Fibroblast of pulmonary artery (primary cell): ENCODE measurements at regions not wholly inside any gene's neighbourhood (a gene's known extent, or its start where the extent isn't known, plus 50 kb on each side); places are given as distances from the start of the nearest gene placed in this dataset.

Source experiments
- DNase-seq: peaks from one replicate; pipeline ENCODE4 v3.0.0-alpha.2; 2010; ENCODE audit warnings: low read depth
- H3K4me3 ChIP-seq: replicated peaks from 2 replicates; pipeline ENCODE4 v1.5.1; 2011; ENCODE audit warnings: low read depth, mild to moderate bottlenecking, control low read depth, low read length, moderate library complexity
- CTCF ChIP-seq: IDR thresholded peaks from 2 replicates; pipeline ENCODE4 v1.5.1; 2011; ENCODE audit warnings: mild to moderate bottlenecking, control low read depth, low read length, inconsistent platforms; ENCODE audit errors: missing control alignments

- TF ChIP-seq CTCF = no peak
- no peak overlapping the region for H3K4me3 ChIP-seq
- DNase-seq = no peak
Measured at GRCh38 chr2:39524756-39525635, 87.9 kb upstream of the MAP4K3 start.

- H3K4me3 ChIP-seq = no peak overlapping the region
- DNase-seq = no peak
- no peak for TF ChIP-seq CTCF
Measured at GRCh38 chr2:39525636-39526412, 88.7 kb upstream of the MAP4K3 start.

GRCh38 chr2:39528701-39529100, 91.6 kb upstream of the MAP4K3 start:
- TF ChIP-seq CTCF = no peak
- no peak overlapping the region for H3K4me3 ChIP-seq
- no peak for DNase-seq

- no peak overlapping the region for H3K4me3 ChIP-seq
- no peak for TF ChIP-seq CTCF
- no peak for DNase-seq
Measured at GRCh38 chr2:39529836-39530235, 92.8 kb upstream of the MAP4K3 start.

- TF ChIP-seq CTCF = peak; percentile 7
- peak; percentile 79 for DNase-seq
- no peak overlapping the region for H3K4me3 ChIP-seq
Measured at GRCh38 chr2:39530411-39530866, 93.4 kb upstream of the MAP4K3 start.

- H3K4me3 ChIP-seq = no peak overlapping the region
- TF ChIP-seq CTCF = no peak
- DNase-seq = no peak
Measured at GRCh38 chr2:39531220-39531777, 94.2 kb upstream of the MAP4K3 start.
